ENCODE measurements at regions not wholly inside any gene's neighbourhood (a gene's known extent, or its start where the extent isn't known, plus 50 kb on each side); places are given as distances from the start of the nearest gene placed in this dataset.

- TF ChIP-seq MYC (IDR thresholded peaks at IDR 0.05; ENCODE audit: low read depth, low read length): no peak
- TF ChIP-seq, protein P1, sequence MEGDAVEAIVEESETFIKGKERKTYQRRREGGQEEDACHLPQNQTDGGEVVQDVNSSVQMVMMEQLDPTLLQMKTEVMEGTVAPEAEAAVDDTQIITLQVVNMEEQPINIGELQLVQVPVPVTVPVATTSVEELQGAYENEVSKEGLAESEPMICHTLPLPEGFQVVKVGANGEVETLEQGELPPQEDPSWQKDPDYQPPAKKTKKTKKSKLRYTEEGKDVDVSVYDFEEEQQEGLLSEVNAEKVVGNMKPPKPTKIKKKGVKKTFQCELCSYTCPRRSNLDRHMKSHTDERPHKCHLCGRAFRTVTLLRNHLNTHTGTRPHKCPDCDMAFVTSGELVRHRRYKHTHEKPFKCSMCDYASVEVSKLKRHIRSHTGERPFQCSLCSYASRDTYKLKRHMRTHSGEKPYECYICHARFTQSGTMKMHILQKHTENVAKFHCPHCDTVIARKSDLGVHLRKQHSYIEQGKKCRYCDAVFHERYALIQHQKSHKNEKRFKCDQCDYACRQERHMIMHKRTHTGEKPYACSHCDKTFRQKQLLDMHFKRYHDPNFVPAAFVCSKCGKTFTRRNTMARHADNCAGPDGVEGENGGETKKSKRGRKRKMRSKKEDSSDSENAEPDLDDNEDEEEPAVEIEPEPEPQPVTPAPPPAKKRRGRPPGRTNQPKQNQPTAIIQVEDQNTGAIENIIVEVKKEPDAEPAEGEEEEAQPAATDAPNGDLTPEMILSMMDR (IDR thresholded peaks at IDR 0.05; ENCODE audit: low read depth, low read length): no peak
Observed at GRCh38 chr13:47126432-47126831, 229.6 kb upstream of the HTR2A start.

Data from NB4 (cell line).